Keratinocyte (primary cell): ENCODE measurements at regions not wholly inside any gene's neighbourhood (a gene's known extent, or its start where the extent isn't known, plus 50 kb on each side); places are given as distances from the start of the nearest gene placed in this dataset.
"Not testable (repeated sequence)": the region's sequence is repeated elsewhere in the genome, so short reads cannot be mapped to it uniquely, and the experiment has no call there.

Experiments used
- CTCF ChIP-seq, 3 experiments: IDR thresholded peaks in 1 of 3; conservative IDR thresholded peaks in 1 of 3; optimal IDR thresholded peaks in 1 of 3; 2 replicates in 2 of 3; 3 replicates in 1 of 3; pipeline versions ENCODE3 to v1.5.1; 2011; ENCODE audit warnings: low read length in 3 of 3, mild to moderate bottlenecking in 3 of 3, moderate library complexity in 2 of 3, control low read depth in 1 of 3, inconsistent platforms in 1 of 3; ENCODE audit not compliant: insufficient read depth in 2 of 3; ENCODE audit errors: extremely low read depth in 1 of 3
- EZH2 ChIP-seq: IDR thresholded peaks from one replicate; pipeline ENCODE4 v1.6.1; 2012; ENCODE audit warnings: inconsistent platforms, mild to moderate bottlenecking, low read length, moderate library complexity

- not testable (repeated sequence) for TF ChIP-seq CTCF (optimal IDR thresholded peaks at IDR 0.05 in 1 of 3, IDR thresholded peaks at IDR 0.05 in 1 of 3, conservative IDR thresholded peaks at IDR 0.05 in 1 of 3; ENCODE audit: extremely low read depth in 1 of 3, insufficient read depth in 2 of 3, low read length in 3 of 3); EZH2
Measured at GRCh38 chr10:46693218-46693617, 114.3 kb downstream of the SYT15 start.
